ENCODE measurements at regions not wholly inside any gene's neighbourhood (a gene's known extent, or its start where the extent isn't known, plus 50 kb on each side); places are given as distances from the start of the nearest gene placed in this dataset.

- TF ChIP-seq ZNF274 (IDR thresholded peaks at IDR 0.05; ENCODE audit: low read depth, low read length), result no peak
- TF ChIP-seq YY1 (IDR thresholded peaks at IDR 0.05; ENCODE audit: insufficient read depth, insufficient read length), result no peak
- no peak for TF ChIP-seq SUZ12 (IDR thresholded peaks at IDR 0.05; ENCODE audit: extremely low read depth, insufficient read depth, insufficient read length)
Measured at GRCh38 chr11:29676993-29677392, 339.8 kb downstream of the KCNA4 start.

Measured in NT2/D1 (cell line).